NCI-H187 treated with DMSO at 0.1 percent for 48 hours (cell line): ENCODE measurements at regions not wholly inside any gene's neighbourhood (a gene's known extent, or its start where the extent isn't known, plus 50 kb on each side); places are given as distances from the start of the nearest gene placed in this dataset.

Experiments used
- DNase-seq: peaks from one replicate; lab custom pipeline; 2025; lab: John Stamatoyannopoulos, UW

GRCh38 chr18:76546088-76546435 is 51.0 kb upstream of the ZNF516 start:
- DNase-seq, result no peak

GRCh38 chr18:76545433-76546087 is 50.5 kb upstream of the ZNF516 start:
- DNase-seq, result no peak

DNA sequence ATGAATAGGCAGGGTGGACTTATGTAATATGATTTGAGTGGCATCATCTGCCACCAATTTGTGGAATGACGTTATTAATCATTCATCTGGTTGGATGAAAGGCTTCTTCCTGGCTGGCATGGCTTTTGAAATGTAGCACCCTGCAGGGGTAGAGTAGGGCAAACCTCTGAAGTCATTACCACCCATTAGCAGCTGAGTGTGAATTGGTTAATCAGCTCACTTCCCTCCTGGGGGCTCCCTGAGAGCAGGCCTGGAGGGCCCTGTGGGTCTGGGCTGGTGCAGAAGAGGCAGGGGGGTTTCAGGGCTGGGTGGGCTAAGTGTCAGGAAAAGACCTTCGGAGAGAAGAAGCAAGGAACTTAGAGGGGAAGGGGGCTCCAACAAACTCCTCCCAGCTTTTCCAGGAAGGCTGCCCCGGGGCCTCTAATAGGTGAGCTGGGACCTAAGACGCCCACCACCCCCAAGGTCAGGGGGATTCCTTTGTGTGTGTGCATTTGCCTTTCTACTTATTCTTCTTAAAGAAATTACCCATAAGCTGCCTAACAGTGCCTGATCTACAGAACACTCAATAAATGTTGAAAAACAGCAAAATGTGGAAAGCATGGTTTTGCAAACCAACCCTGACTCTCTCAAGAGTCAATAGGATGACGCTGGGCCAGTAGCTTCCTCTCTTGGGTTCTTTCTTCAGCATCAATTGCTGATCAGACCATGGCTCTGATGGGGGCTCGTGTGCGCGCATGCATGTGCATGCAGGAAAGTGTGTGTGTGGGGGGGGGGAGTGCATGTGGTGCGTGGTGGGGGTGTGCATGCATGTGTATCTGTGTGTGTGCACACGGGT is 49.7 kb upstream of the ZNF516 start:
- no peak for DNase-seq
